ENCODE measurements at regions not wholly inside any gene's neighbourhood (a gene's known extent, or its start where the extent isn't known, plus 50 kb on each side); places are given as distances from the start of the nearest gene placed in this dataset.

DNA sequence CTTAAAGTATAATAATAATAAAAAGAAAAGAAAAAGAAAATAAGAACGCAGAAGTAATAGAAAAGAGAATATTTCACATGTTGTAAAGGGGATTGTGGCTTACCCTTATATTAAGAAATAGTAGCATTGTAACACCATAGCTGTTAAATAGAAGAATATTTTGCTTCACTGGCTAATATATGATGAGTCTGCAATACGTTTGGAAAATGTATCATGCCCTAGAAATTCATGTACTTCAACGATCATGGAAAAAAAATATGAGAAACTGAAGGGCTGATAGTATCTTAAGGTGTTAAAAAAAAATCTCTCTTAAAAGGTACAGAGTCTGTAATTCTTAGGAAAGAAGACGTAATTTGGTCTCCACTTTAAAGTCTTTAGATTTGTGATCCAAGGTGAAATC is 1390.5 kb upstream of the ADGRL2 start:
- Histone ChIP-seq H3K36me3 (no peaks in the 10 kb centered on the region), H3K9me3 (no peaks in the 10 kb centered on the region), H3K4me3 (no peak overlapping the region), H3K27me3 (no peaks in the 10 kb centered on the region), H3K4me1 (no peaks in the 10 kb centered on the region), H3K27ac (no peak overlapping the region)
- DNase-seq (ENCODE audit: low spot score in 2 of 2) = no peak
- intact Hi-C loops (cut with DNase I; ENCODE audit: low total_unique reads) = no loop called here
- no peak for TF ChIP-seq POLR2AphosphoS5 (IDR thresholded peaks at IDR 0.05)
- TF ChIP-seq, protein P1, sequence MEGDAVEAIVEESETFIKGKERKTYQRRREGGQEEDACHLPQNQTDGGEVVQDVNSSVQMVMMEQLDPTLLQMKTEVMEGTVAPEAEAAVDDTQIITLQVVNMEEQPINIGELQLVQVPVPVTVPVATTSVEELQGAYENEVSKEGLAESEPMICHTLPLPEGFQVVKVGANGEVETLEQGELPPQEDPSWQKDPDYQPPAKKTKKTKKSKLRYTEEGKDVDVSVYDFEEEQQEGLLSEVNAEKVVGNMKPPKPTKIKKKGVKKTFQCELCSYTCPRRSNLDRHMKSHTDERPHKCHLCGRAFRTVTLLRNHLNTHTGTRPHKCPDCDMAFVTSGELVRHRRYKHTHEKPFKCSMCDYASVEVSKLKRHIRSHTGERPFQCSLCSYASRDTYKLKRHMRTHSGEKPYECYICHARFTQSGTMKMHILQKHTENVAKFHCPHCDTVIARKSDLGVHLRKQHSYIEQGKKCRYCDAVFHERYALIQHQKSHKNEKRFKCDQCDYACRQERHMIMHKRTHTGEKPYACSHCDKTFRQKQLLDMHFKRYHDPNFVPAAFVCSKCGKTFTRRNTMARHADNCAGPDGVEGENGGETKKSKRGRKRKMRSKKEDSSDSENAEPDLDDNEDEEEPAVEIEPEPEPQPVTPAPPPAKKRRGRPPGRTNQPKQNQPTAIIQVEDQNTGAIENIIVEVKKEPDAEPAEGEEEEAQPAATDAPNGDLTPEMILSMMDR (IDR thresholded peaks at IDR 0.05) = no peak
- no peak for TF ChIP-seq POLR2A (IDR thresholded peaks at IDR 0.05)

DNA sequence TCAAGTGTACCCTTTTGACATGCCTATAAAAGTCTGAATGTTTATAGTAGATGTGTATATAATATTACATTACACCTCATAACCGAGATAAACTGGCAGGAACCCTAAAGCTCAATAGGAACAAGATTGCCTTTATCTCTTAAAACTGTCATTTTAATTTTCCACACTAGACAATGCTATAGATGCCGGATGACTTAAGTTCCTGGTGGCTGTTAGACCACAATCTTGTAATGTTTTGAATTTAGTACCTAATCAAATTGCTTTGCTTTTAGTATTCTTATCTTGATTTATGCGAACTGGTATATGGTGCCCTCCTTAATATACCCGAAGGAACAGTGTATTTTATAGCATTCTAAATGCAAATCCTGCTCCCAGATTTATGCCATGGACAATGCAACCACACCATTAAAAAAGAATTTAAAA is 1397.0 kb upstream of the ADGRL4 start:
- intact Hi-C loops (cut with DNase I; ENCODE audit: low total_unique reads) = no loop called here
- H3K4me3 ChIP-seq = no peak overlapping the region

DNA sequence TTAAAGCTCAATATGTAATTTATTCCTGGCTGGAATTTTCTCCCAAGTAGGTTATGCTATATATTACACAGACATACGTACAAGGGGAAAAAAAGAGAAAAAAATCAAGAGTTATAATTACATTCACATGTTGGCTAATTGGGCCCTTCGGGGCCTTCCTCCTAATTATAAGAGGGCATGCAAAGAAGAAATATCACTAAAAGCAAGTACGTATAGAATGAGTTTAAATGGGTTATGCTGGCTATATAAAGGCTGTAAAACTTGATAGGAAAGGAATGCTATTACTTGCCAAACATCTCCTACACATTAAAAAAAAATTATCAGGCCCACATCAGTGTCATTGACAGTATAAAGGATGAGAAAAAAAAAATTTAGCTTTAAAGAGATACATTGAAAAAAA is 1396.1 kb upstream of the ADGRL4 start:
- intact Hi-C loops (cut with DNase I; ENCODE audit: low total_unique reads) = no loop called here
- H3K9me3 ChIP-seq = no peaks in the 10 kb centered on the region
- H3K36me3 ChIP-seq = no peaks in the 10 kb centered on the region
- H3K4me3 ChIP-seq = no peak overlapping the region
- no peak overlapping the region for H3K27ac ChIP-seq
- no peak for DNase-seq (ENCODE audit: low spot score in 2 of 2)
- no peaks in the 10 kb centered on the region for H3K4me1 ChIP-seq
- H3K27me3 ChIP-seq = no peaks in the 10 kb centered on the region
- no peak for TF ChIP-seq POLR2A (IDR thresholded peaks at IDR 0.05)
- TF ChIP-seq, protein P1 (IDR thresholded peaks at IDR 0.05) = no peak
- no peak for TF ChIP-seq POLR2AphosphoS5 (IDR thresholded peaks at IDR 0.05)

More for the DNA sequence above, 1397.0 kb upstream of the ADGRL4 start:
- no peaks in the 10 kb centered on the region for H3K9me3 ChIP-seq
- no peaks in the 10 kb centered on the region for H3K36me3 ChIP-seq
- H3K4me1 ChIP-seq = no peaks in the 10 kb centered on the region
- DNase-seq (ENCODE audit: low spot score in 2 of 2) = no peak
- no peak overlapping the region for H3K27ac ChIP-seq
- TF ChIP-seq POLR2A (IDR thresholded peaks at IDR 0.05) (no peak), POLR2AphosphoS5 (IDR thresholded peaks at IDR 0.05) (no peak)
- TF ChIP-seq, protein P1 (IDR thresholded peaks at IDR 0.05) = no peak
- H3K27me3 ChIP-seq = no peaks in the 10 kb centered on the region

DNA sequence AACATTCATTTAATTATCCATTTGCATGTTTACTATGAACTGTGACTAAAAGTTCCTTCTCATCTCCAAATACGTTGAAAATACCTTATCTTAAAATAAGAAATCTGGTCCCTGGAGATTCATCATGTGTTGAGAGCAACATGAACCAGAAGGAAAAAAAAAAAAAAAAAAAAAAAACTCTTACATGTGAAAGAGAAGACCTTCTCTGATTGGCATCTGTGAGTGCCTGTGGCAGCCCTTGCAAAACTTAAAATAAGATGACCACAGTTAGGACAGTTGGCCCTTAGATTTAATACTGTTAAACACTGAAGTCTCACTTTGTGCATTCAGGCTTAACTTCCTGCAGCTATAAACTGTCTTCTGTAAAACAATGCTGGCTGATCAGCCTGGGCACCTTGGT is 1395.2 kb upstream of the ADGRL4 start:
- Histone ChIP-seq H3K4me3 (no peak overlapping the region), H3K4me1 (no peaks in the 10 kb centered on the region), H3K36me3 (no peaks in the 10 kb centered on the region), H3K27me3 (no peaks in the 10 kb centered on the region), H3K9me3 (no peaks in the 10 kb centered on the region), H3K27ac (no peak overlapping the region)
- no peak for DNase-seq (ENCODE audit: low spot score in 2 of 2)
- TF ChIP-seq POLR2A (IDR thresholded peaks at IDR 0.05) = no peak
- TF ChIP-seq POLR2AphosphoS5 (IDR thresholded peaks at IDR 0.05) = no peak
- TF ChIP-seq, protein P1 (IDR thresholded peaks at IDR 0.05) = no peak
- intact Hi-C loops (cut with DNase I; ENCODE audit: low total_unique reads) = no loop called here

DNA sequence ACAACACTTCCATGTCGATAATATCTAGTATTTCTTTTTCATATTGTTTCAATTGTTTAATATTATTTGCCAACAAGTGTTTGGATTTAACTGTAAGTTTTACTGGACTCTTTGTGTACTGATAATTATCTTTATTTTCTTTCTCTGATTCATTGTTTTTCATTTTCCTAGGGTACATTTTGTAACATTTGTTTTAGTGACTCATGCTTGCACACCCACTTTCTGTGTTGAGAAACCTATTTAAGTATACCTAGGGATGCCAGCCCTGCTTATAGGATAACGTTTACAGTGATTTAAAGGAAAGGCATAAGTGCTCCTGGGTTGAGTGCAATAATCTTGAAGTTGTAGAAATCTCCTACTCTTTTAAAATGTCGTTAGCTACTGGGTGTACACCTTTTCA is 1386.0 kb upstream of the ADGRL4 start:
- H3K9me3 ChIP-seq = peaks cover 0 to 7% of the 10 kb centered on the region in 2 donors
- no peaks in the 10 kb centered on the region for H3K4me1 ChIP-seq
- no peak overlapping the region for H3K27ac ChIP-seq
- no peaks in the 10 kb centered on the region for H3K36me3 ChIP-seq
- no peak for DNase-seq (ENCODE audit: low spot score in 2 of 2)
- no peaks in the 10 kb centered on the region for H3K27me3 ChIP-seq
- intact Hi-C loops (cut with DNase I; ENCODE audit: low total_unique reads) = no loop called here
- H3K4me3 ChIP-seq = no peak overlapping the region
- no peak for TF ChIP-seq POLR2A (IDR thresholded peaks at IDR 0.05)
- no peak for TF ChIP-seq POLR2AphosphoS5 (IDR thresholded peaks at IDR 0.05)
- TF ChIP-seq, protein P1 (IDR thresholded peaks at IDR 0.05) = no peak

Measured in breast epithelium (tissue), 4 donors.